DND-41 (cell line): ENCODE measurements at regions not wholly inside any gene's neighbourhood (a gene's known extent, or its start where the extent isn't known, plus 50 kb on each side); places are given as distances from the start of the nearest gene placed in this dataset.

Source experiments
- ATAC-seq: fragments of 200-7000 bp; cut with Tn5 transposase; 3 replicates; pipeline ENCODE4 v1.9.1; 2021; ENCODE audit warnings: low read depth; ENCODE audit not compliant: insufficient read depth
- DNase-seq: peaks from one replicate; pipeline ENCODE4 v3.0.0-alpha.2; 2020
- H2AFZ ChIP-seq: 2 replicates; pipeline ENCODE4 v1.6.0; 2012; ENCODE audit warnings: low read depth, low read length
- H3K27ac ChIP-seq: 2 replicates; pipeline ENCODE4 v1.5.1; 2012; ENCODE audit warnings: low read length, inconsistent platforms
- H3K27me3 ChIP-seq: fragments of 200-600 bp; sonication (generic); 2 replicates; pipeline ENCODE4 v1.6.0; 2012; ENCODE audit warnings: low read length, mild to moderate bottlenecking, inconsistent platforms; ENCODE audit not compliant: insufficient read depth, poor library complexity
- H3K36me3 ChIP-seq: 2 replicates; pipeline ENCODE4 v1.5.1; 2012; ENCODE audit warnings: low read length, inconsistent platforms; ENCODE audit not compliant: insufficient read depth
- H3K4me1 ChIP-seq: 2 replicates; pipeline ENCODE4 v1.5.1; 2012; ENCODE audit warnings: mild to moderate bottlenecking, low read length; ENCODE audit not compliant: insufficient read depth
- H3K4me2 ChIP-seq: 2 replicates; pipeline ENCODE4 v1.6.0; 2012; ENCODE audit warnings: mild to moderate bottlenecking, moderate library complexity, low read length, inconsistent platforms; ENCODE audit not compliant: insufficient read depth
- H3K4me3 ChIP-seq, 2 experiments: fragments of 200-600 bp in 1 of 2; shearing (Covaris generic) in 1 of 2; 2 replicates each; pipeline ENCODE4 v1.5.1; 2012 to 2016; ENCODE audit warnings: inconsistent platforms in 2 of 2, low read length in 2 of 2, mild to moderate bottlenecking in 2 of 2, low read depth in 1 of 2, moderate library complexity in 1 of 2
- H3K79me2 ChIP-seq: 2 replicates; pipeline ENCODE4 v1.6.0; 2012; ENCODE audit warnings: low read length, inconsistent platforms; ENCODE audit not compliant: insufficient read depth
- H3K9ac ChIP-seq: 2 replicates; pipeline ENCODE4 v1.6.0; 2012; ENCODE audit warnings: low read depth, mild to moderate bottlenecking, inconsistent platforms, low read length, moderate library complexity
- H3K9me3 ChIP-seq: 2 replicates; pipeline ENCODE4 v1.5.1; 2012; ENCODE audit warnings: low read length, moderate library complexity, mild to moderate bottlenecking, inconsistent platforms; ENCODE audit not compliant: insufficient read depth, severe bottlenecking
- H4K20me1 ChIP-seq: 2 replicates; pipeline ENCODE4 v1.6.0; 2012; ENCODE audit warnings: low read length; ENCODE audit not compliant: insufficient read depth
- CTCF ChIP-seq: IDR thresholded peaks from 2 replicates; pipeline ENCODE4 v1.5.1; 2012; ENCODE audit warnings: borderline replicate concordance, low read length, moderate library complexity, mild to moderate bottlenecking; ENCODE audit not compliant: poor library complexity, severe bottlenecking; ENCODE audit errors: extremely low read depth
- EZH2 ChIP-seq: IDR thresholded peaks from 3 replicates; pipeline ENCODE4 v1.6.1; 2012; ENCODE audit warnings: borderline replicate concordance, low read depth, mild to moderate bottlenecking, moderate library complexity, low read length, inconsistent platforms; ENCODE audit not compliant: severe bottlenecking

GRCh38 chr4:95754667-95755066 is 85.2 kb upstream of the PDHA2 start:
- no peaks in the 10 kb centered on the region for H3K27me3 ChIP-seq
- no peak for DNase-seq
- no peaks in the 10 kb centered on the region for H3K36me3 ChIP-seq
- no peak overlapping the region for H3K27ac ChIP-seq
- no peaks in the 10 kb centered on the region for H4K20me1 ChIP-seq
- no peak overlapping the region for H2AFZ ChIP-seq
- H3K4me2 ChIP-seq, result no peak overlapping the region
- H3K9me3 ChIP-seq, result no peaks in the 10 kb centered on the region
- no peaks in the 10 kb centered on the region for H3K79me2 ChIP-seq
- H3K4me1 ChIP-seq, result peaks cover 15% of the 10 kb centered on the region
- no peak for TF ChIP-seq EZH2
- no peak for TF ChIP-seq CTCF
- H3K9ac ChIP-seq, result no peak overlapping the region
- no peak overlapping the region for H3K4me3 ChIP-seq
- no peak for ATAC-seq

GRCh38 chr4:95749204-95749603 is 90.7 kb upstream of the PDHA2 start:
- no peaks in the 10 kb centered on the region for H3K79me2 ChIP-seq
- no peak overlapping the region for H3K27ac ChIP-seq
- no peak for TF ChIP-seq EZH2
- TF ChIP-seq CTCF, result no peak
- H3K4me2 ChIP-seq, result no peak overlapping the region
- H3K27me3 ChIP-seq, result no peaks in the 10 kb centered on the region
- H3K9me3 ChIP-seq, result peaks cover under 1% of the 10 kb centered on the region
- H2AFZ ChIP-seq, result no peak overlapping the region
- no peaks in the 10 kb centered on the region for H3K4me1 ChIP-seq
- no peak for ATAC-seq
- H3K36me3 ChIP-seq, result no peaks in the 10 kb centered on the region
- no peak overlapping the region for H3K9ac ChIP-seq
- DNase-seq, result no peak
- H3K4me3 ChIP-seq, result no peak overlapping the region
- H4K20me1 ChIP-seq, result no peaks in the 10 kb centered on the region

- TF ChIP-seq CTCF, result no peak
- no peak for ATAC-seq
- Histone ChIP-seq H3K27me3 (no peaks in the 10 kb centered on the region), H3K36me3 (no peaks in the 10 kb centered on the region), H3K79me2 (no peaks in the 10 kb centered on the region), H2AFZ (no peak overlapping the region), H3K4me3 (no peak overlapping the region), H3K27ac (no peak overlapping the region), H3K4me1 (no peaks in the 10 kb centered on the region), H4K20me1 (no peaks in the 10 kb centered on the region), H3K9ac (no peak overlapping the region), H3K4me2 (no peak overlapping the region), H3K9me3 (peaks cover 4% of the 10 kb centered on the region)
- no peak for DNase-seq
These were observed 97.0 kb upstream of the PDHA2 start for GRCh38 chr4:95742872-95743271.

- no peak overlapping the region for H3K27ac ChIP-seq
These were observed 97.7 kb upstream of the PDHA2 start for GRCh38 chr4:95742179-95742578.

More at GRCh38 chr4:95742179-95742578, 97.7 kb upstream of the PDHA2 start:
- H3K4me3 ChIP-seq, result no peak overlapping the region
- no peak for TF ChIP-seq CTCF
- TF ChIP-seq EZH2, result no peak
- H4K20me1 ChIP-seq, result no peaks in the 10 kb centered on the region
- no peak overlapping the region for H3K9ac ChIP-seq
- H3K79me2 ChIP-seq, result no peaks in the 10 kb centered on the region
- DNase-seq, result no peak
- ATAC-seq, result no peak
- no peaks in the 10 kb centered on the region for H3K27me3 ChIP-seq
- no peaks in the 10 kb centered on the region for H3K4me1 ChIP-seq
- no peak overlapping the region for H3K4me2 ChIP-seq
- H2AFZ ChIP-seq, result no peak overlapping the region
- H3K9me3 ChIP-seq, result peaks cover 4% of the 10 kb centered on the region
- H3K36me3 ChIP-seq, result no peaks in the 10 kb centered on the region
